CD4-positive, CD25-positive, alpha-beta regulatory T cell (primary cell): ENCODE measurements at regions not wholly inside any gene's neighbourhood (a gene's known extent, or its start where the extent isn't known, plus 50 kb on each side); places are given as distances from the start of the nearest gene placed in this dataset.

Experiments used
- ATAC-seq, 2 donors: fragments of 150-1000 bp; cut with Tn5 transposase; one replicate each; pipeline ENCODE4 v1.10.0; 2021; ENCODE audit warnings: low read depth in 2 of 2, moderate number of reproducible peaks in 2 of 2, moderate library complexity in 1 of 2
- DNase-seq, 3 donors: peaks; one replicate each; pipeline versions ENCODE4 v3.0.0 to v3.0.0-alpha.2; 2012 to 2022; ENCODE audit warnings: mixed read lengths in 1 of 3
- H3K27ac ChIP-seq: one replicate; pipeline ENCODE4 v1.7.0; 2013; ENCODE audit warnings: mild to moderate bottlenecking, low read length; ENCODE audit not compliant: insufficient read depth, poor library complexity, severe bottlenecking
- H3K27me3 ChIP-seq: one replicate; pipeline ENCODE4 v1.7.0; 2013; ENCODE audit warnings: low read length; ENCODE audit not compliant: control insufficient read depth, insufficient read depth
- H3K36me3 ChIP-seq: one replicate; pipeline ENCODE4 v1.7.0; 2013; ENCODE audit warnings: mild to moderate bottlenecking, low read length, moderate library complexity; ENCODE audit not compliant: control insufficient read depth, insufficient read depth
- H3K4me1 ChIP-seq: 2 replicates; pipeline ENCODE4 v1.7.0; 2013; ENCODE audit warnings: mild to moderate bottlenecking, low read length; ENCODE audit not compliant: insufficient read depth, control insufficient read depth, poor library complexity, severe bottlenecking
- H3K4me3 ChIP-seq: one replicate; pipeline ENCODE4 v1.7.0; 2013; ENCODE audit warnings: low read depth, mild to moderate bottlenecking, low read length, moderate library complexity
- H3K9me3 ChIP-seq, 2 experiments: 1 replicate in 1 of 2; 2 replicates in 1 of 2; pipeline ENCODE4 v1.7.0; 2013; ENCODE audit warnings: low read length in 2 of 2, mild to moderate bottlenecking in 1 of 2, moderate library complexity in 1 of 2; ENCODE audit not compliant: control insufficient read depth in 2 of 2
- H3K27ac Mint-ChIP-seq, 3 donors: one replicate each; pipeline ENCODE4 v1.8.0; 2020 to 2022; ENCODE audit warnings: mild to moderate bottlenecking in 3 of 3, mixed read lengths in 3 of 3, moderate library complexity in 2 of 3
- H3K27me3 Mint-ChIP-seq: one replicate; pipeline ENCODE4 v1.8.0; 2022; ENCODE audit warnings: mild to moderate bottlenecking, mixed read lengths
- H3K36me3 Mint-ChIP-seq: one replicate; pipeline ENCODE4 v1.8.0; 2020; ENCODE audit warnings: mixed read lengths
- H3K4me1 Mint-ChIP-seq, 4 donors: one replicate each; pipeline ENCODE4 v1.8.0; 2020 to 2022; ENCODE audit warnings: mixed read lengths in 4 of 4, mild to moderate bottlenecking in 1 of 4
- H3K4me3 Mint-ChIP-seq, 4 donors: one replicate each; pipeline ENCODE4 v1.8.0; 2020 to 2022; ENCODE audit warnings: mild to moderate bottlenecking in 4 of 4, mixed read lengths in 4 of 4, moderate library complexity in 3 of 4
- H3K9me3 Mint-ChIP-seq, 7 donors: one replicate each; pipeline ENCODE4 v1.8.0; 2020 to 2022; ENCODE audit warnings: mixed read lengths in 7 of 7, mild to moderate bottlenecking in 3 of 7, moderate library complexity in 2 of 7

- Mint-ChIP-seq H3K27ac (no peak overlapping the region), H3K27me3 (no peaks in the 10 kb centered on the region), H3K4me1 (no peaks in the 10 kb centered on the region), H3K9me3 (no peaks in the 10 kb centered on the region), H3K4me3 (no peak overlapping the region), H3K36me3 (no peaks in the 10 kb centered on the region)
- H3K27ac ChIP-seq: no peak overlapping the region
- no peaks in the 10 kb centered on the region for H3K9me3 ChIP-seq
- H3K27me3 ChIP-seq: no peaks in the 10 kb centered on the region
- H3K4me3 ChIP-seq: no peak overlapping the region
- H3K4me1 ChIP-seq: no peaks in the 10 kb centered on the region
- no peaks in the 10 kb centered on the region for H3K36me3 ChIP-seq
- ATAC-seq (no peak), DNase-seq (no peak)
These were observed 364.9 kb downstream of the RPS29 start for GRCh38 chr14:49221316-49221715.

- H3K36me3 ChIP-seq: no peaks in the 10 kb centered on the region
- Mint-ChIP-seq H3K27ac (no peak overlapping the region), H3K36me3 (no peaks in the 10 kb centered on the region), H3K4me1 (no peaks in the 10 kb centered on the region), H3K4me3 (no peak overlapping the region), H3K27me3 (no peaks in the 10 kb centered on the region), H3K9me3 (no peaks in the 10 kb centered on the region)
- no peaks in the 10 kb centered on the region for H3K9me3 ChIP-seq
- no peak for ATAC-seq
- H3K27me3 ChIP-seq: no peaks in the 10 kb centered on the region
- no peaks in the 10 kb centered on the region for H3K4me1 ChIP-seq
- H3K4me3 ChIP-seq: no peak overlapping the region
- H3K27ac ChIP-seq: no peak overlapping the region
- DNase-seq: no peak
These were observed 365.7 kb downstream of the RPS29 start for GRCh38 chr14:49220492-49220891.

DNA sequence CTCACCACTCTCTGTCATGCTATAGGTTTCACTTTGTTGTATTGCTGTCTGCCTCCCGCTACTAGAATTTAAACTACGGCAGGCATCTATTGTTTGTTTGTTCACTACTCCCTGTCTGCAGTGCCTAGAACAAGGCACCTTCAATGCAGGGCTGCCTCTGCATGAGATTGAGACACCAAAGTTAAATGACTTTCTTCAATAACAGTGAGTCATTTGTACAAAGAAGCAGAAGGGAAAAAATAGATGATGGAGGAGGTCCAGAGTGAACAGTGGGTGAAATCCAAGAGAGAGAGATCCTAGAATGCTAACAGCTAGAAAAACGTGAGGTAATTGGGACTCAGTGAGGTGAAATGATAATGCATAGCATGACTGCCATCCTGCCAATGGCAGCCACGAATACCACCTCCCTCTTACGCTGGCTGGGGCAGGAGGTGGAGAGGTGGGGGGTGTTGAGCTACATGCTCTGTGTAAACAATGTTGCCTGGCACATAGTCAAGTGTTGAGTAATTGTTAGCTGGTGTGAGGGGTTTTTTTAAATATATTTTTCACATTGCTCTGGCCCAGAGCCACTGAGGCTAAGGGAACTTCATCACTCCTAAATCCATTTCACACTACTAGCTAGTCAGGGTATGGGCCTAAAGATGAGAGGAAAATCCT lies 367.6 kb downstream of the RPS29 start:
- Mint-ChIP-seq H3K9me3 (peaks cover 0 to 3% (median 0%) of the 10 kb centered on the region in 7 donors), H3K27ac (no peak overlapping the region), H3K36me3 (no peaks in the 10 kb centered on the region), H3K27me3 (no peaks in the 10 kb centered on the region), H3K4me1 (no peaks in the 10 kb centered on the region), H3K4me3 (no peak overlapping the region)
- H3K27me3 ChIP-seq: no peaks in the 10 kb centered on the region
- ATAC-seq (no peak), DNase-seq (no peak)
- no peaks in the 10 kb centered on the region for H3K9me3 ChIP-seq
- no peaks in the 10 kb centered on the region for H3K4me1 ChIP-seq
- no peak overlapping the region for H3K4me3 ChIP-seq
- H3K27ac ChIP-seq: no peak overlapping the region
- H3K36me3 ChIP-seq: no peaks in the 10 kb centered on the region

DNA sequence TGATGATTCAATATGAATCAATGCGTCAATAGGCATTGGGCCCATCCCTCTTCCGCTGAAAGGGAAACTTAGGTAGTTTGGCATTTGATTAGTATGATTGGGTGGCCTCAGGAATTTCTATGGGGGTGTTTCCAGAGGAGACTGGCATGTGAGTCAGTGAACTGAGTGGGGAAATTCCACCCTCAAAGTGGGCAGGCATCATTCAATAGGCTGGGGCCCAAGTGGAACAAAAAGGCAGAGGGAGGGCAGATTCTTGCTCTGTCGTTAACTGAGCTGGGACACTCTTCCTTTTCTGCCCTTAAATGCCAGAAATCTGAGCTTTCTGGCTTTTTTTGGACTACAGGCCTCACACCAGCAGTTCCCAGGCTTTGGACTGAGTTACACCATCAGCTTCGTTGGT lies 373.5 kb downstream of the RPS29 start:
- peaks cover 0 to 4% (median 0%) of the 10 kb centered on the region in 7 donors for H3K9me3 Mint-ChIP-seq
- Histone ChIP-seq H3K36me3 (no peaks in the 10 kb centered on the region), H3K4me1 (no peaks in the 10 kb centered on the region), H3K4me3 (no peak overlapping the region), H3K27me3 (no peaks in the 10 kb centered on the region), H3K27ac (no peak overlapping the region), H3K9me3 (no peaks in the 10 kb centered on the region)
- DNase-seq: no peak
- no peak overlapping the region for H3K27ac Mint-ChIP-seq
- H3K27me3 Mint-ChIP-seq: no peaks in the 10 kb centered on the region
- H3K36me3 Mint-ChIP-seq: no peaks in the 10 kb centered on the region
- H3K4me1 Mint-ChIP-seq: no peaks in the 10 kb centered on the region
- no peak overlapping the region for H3K4me3 Mint-ChIP-seq
- ATAC-seq: no peak

- Histone ChIP-seq H3K9me3 (no peaks in the 10 kb centered on the region), H3K36me3 (no peaks in the 10 kb centered on the region), H3K4me1 (no peaks in the 10 kb centered on the region), H3K27me3 (no peaks in the 10 kb centered on the region), H3K4me3 (no peak overlapping the region), H3K27ac (no peak overlapping the region)
- H3K4me3 Mint-ChIP-seq: no peak overlapping the region
- no peaks in the 10 kb centered on the region for H3K4me1 Mint-ChIP-seq
- no peak overlapping the region for H3K27ac Mint-ChIP-seq
- DNase-seq (no peak), ATAC-seq (no peak)
- H3K27me3 Mint-ChIP-seq: no peaks in the 10 kb centered on the region
- no peaks in the 10 kb centered on the region for H3K36me3 Mint-ChIP-seq
- peaks cover 0 to 2% (median 0%) of the 10 kb centered on the region in 7 donors for H3K9me3 Mint-ChIP-seq
These were observed 376.8 kb downstream of the RPS29 start for GRCh38 chr14:49209416-49209815.

GRCh38 chr14:49206828-49207227 lies 379.4 kb downstream of the RPS29 start:
- DNase-seq (no peak), ATAC-seq (no peak)
- no peaks in the 10 kb centered on the region for H3K27me3 Mint-ChIP-seq
- H3K9me3 Mint-ChIP-seq: peaks cover 0 to 5% (median 0%) of the 10 kb centered on the region in 7 donors
- H3K9me3 ChIP-seq: no peaks in the 10 kb centered on the region
- no peaks in the 10 kb centered on the region for H3K36me3 ChIP-seq
- H3K4me3 Mint-ChIP-seq: no peak overlapping the region
- H3K4me1 ChIP-seq: no peaks in the 10 kb centered on the region
- H3K4me3 ChIP-seq: no peak overlapping the region
- no peak overlapping the region for H3K27ac ChIP-seq
- H3K27me3 ChIP-seq: no peaks in the 10 kb centered on the region
- H3K4me1 Mint-ChIP-seq: no peaks in the 10 kb centered on the region
- H3K27ac Mint-ChIP-seq: no peak overlapping the region
- no peaks in the 10 kb centered on the region for H3K36me3 Mint-ChIP-seq

DNA sequence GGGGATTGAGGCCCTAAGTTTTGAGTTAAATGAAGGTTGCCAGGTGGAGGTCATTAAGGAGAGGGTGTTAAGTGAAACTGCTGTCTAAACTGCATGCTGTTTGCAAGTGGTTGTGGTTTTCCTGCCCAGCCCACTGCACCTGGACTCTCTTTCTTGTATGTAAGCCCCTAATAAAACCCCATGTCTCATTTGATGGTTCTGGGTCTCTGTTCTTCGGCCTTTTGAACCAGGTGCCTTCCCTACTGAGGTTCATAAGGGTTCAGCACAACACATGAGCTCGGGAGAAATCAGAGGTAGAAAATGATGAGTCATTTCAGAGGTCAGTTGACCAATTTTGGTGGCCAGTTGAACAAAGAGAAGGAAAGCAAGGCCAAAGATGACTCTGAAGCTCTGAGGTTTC lies 382.5 kb downstream of the RPS29 start:
- H3K4me3 Mint-ChIP-seq: no peak overlapping the region
- no peaks in the 10 kb centered on the region for H3K27me3 ChIP-seq
- peaks cover 0 to 5% (median 0%) of the 10 kb centered on the region in 7 donors for H3K9me3 Mint-ChIP-seq
- H3K27ac Mint-ChIP-seq: no peak overlapping the region
- no peak overlapping the region for H3K27ac ChIP-seq
- H3K36me3 ChIP-seq: no peaks in the 10 kb centered on the region
- H3K9me3 ChIP-seq: no peaks in the 10 kb centered on the region
- ATAC-seq (no peak), DNase-seq (no peak)
- H3K4me1 ChIP-seq: no peaks in the 10 kb centered on the region
- H3K4me3 ChIP-seq: no peak overlapping the region
- no peaks in the 10 kb centered on the region for H3K27me3 Mint-ChIP-seq
- no peaks in the 10 kb centered on the region for H3K36me3 Mint-ChIP-seq
- no peaks in the 10 kb centered on the region for H3K4me1 Mint-ChIP-seq

DNA sequence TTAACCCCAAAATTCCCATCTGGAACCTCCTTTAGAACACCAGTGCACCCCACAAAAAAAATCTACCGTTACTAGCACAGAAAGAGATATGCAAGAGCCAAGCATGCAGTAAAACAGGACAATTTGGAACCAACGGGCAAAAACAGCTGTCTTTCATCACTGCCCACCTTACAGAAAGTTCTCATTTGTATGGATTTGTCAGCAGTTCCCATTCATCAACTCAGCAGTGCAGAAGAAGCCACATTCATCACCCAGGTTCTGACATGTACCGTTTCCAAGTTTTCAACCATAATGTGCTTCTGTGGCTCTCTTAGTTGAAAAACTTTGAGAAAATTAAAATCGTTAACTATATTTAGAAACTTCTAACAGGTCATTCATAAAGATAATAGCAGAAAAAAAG lies 387.0 kb downstream of the RPS29 start:
- no peaks in the 10 kb centered on the region for H3K36me3 Mint-ChIP-seq
- no peak overlapping the region for H3K27ac ChIP-seq
- H3K27me3 ChIP-seq: no peaks in the 10 kb centered on the region
- H3K27ac Mint-ChIP-seq: no peak overlapping the region
- peaks cover 0 to 5% (median 0%) of the 10 kb centered on the region in 7 donors for H3K9me3 Mint-ChIP-seq
- no peak for ATAC-seq
- H3K4me3 ChIP-seq: no peak overlapping the region
- no peak for DNase-seq
- H3K4me1 ChIP-seq: no peaks in the 10 kb centered on the region
- H3K4me1 Mint-ChIP-seq: no peaks in the 10 kb centered on the region
- no peaks in the 10 kb centered on the region for H3K27me3 Mint-ChIP-seq
- no peaks in the 10 kb centered on the region for H3K9me3 ChIP-seq
- no peaks in the 10 kb centered on the region for H3K36me3 ChIP-seq
- H3K4me3 Mint-ChIP-seq: peak overlapping the region in 1 of 4 donors; percentile 34
